HEK293T (cell line): ENCODE measurements at regions not wholly inside any gene's neighbourhood (a gene's known extent, or its start where the extent isn't known, plus 50 kb on each side); places are given as distances from the start of the nearest gene placed in this dataset.

Experiments used
- CTCF ChIA-PET: fragments of 350-600 bp; formaldehyde crosslinking; extraction: SDS; loops from one replicate; lab custom pipeline; 2021; ENCODE audit warnings: antibody characterized with exemption, inconsistent platforms; lab: Yijun Ruan, JAX
- POLR2A ChIA-PET: fragments of 350-600 bp; formaldehyde crosslinking; extraction: SDS; loops from one replicate; lab custom pipeline; 2020; ENCODE audit warnings: antibody characterized with exemption, inconsistent platforms; lab: Yijun Ruan, JAX
- DNase-seq: peaks from one replicate; pipeline ENCODE4 v3.0.0; 2012; ENCODE audit warnings: mixed read lengths; ENCODE audit errors: extremely low spot score
- ARNT ChIP-seq: fragments of 450-650 bp; IDR thresholded peaks from 2 replicates; pipeline ENCODE4 v1.6.1; 2017; ENCODE audit warnings: mild to moderate bottlenecking
- BHLHE40 ChIP-seq: fragments of 450-650 bp; IDR thresholded peaks from 2 replicates; pipeline ENCODE4 v1.6.1; 2016; ENCODE audit warnings: mild to moderate bottlenecking, moderate library complexity, borderline replicate concordance
- CTBP1 ChIP-seq: fragments of 450-650 bp; IDR thresholded peaks from 2 replicates; pipeline ENCODE4 v1.6.1; 2016; ENCODE audit warnings: borderline replicate concordance
- ELF4 ChIP-seq: fragments of 450-650 bp; IDR thresholded peaks from 2 replicates; pipeline ENCODE4 v1.6.1; 2017; ENCODE audit warnings: antibody characterized with exemption
- FOXA1 ChIP-seq: fragments of 450-650 bp; IDR thresholded peaks from 2 replicates; pipeline ENCODE4 v1.6.1; 2016; ENCODE audit warnings: mild to moderate bottlenecking
- FOXK2 ChIP-seq: fragments of 450-650 bp; IDR thresholded peaks from 2 replicates; pipeline ENCODE4 v1.6.1; 2016; ENCODE audit warnings: mild to moderate bottlenecking
- FOXM1 ChIP-seq: fragments of 450-650 bp; IDR thresholded peaks from 2 replicates; pipeline ENCODE4 v1.6.1; 2017; ENCODE audit warnings: mild to moderate bottlenecking, borderline replicate concordance
- HDGF ChIP-seq: fragments of 450-650 bp; IDR thresholded peaks from 2 replicates; pipeline ENCODE4 v1.6.1; 2017; ENCODE audit warnings: antibody characterized with exemption, borderline replicate concordance
- L3MBTL2 ChIP-seq: fragments of 450-650 bp; conservative IDR thresholded peaks from 2 replicates; pipeline ENCODE4 v1.6.1; 2016; ENCODE audit warnings: mild to moderate bottlenecking
- LEF1 ChIP-seq: fragments of 450-650 bp; IDR thresholded peaks from 2 replicates; pipeline ENCODE4 v1.6.1; 2017; ENCODE audit warnings: mild to moderate bottlenecking, borderline replicate concordance
- NFRKB ChIP-seq: fragments of 450-650 bp; IDR thresholded peaks from 2 replicates; pipeline ENCODE4 v1.6.1; 2016; ENCODE audit warnings: mild to moderate bottlenecking, moderate library complexity
- SP1 ChIP-seq: fragments of 450-650 bp; IDR thresholded peaks from 2 replicates; pipeline ENCODE4 v1.6.1; 2017
- SUZ12 ChIP-seq: fragments of 450-650 bp; IDR thresholded peaks from 2 replicates; pipeline ENCODE4 v1.6.1; 2016; ENCODE audit warnings: mild to moderate bottlenecking
- TARDBP ChIP-seq: fragments of 450-650 bp; IDR thresholded peaks from 2 replicates; pipeline ENCODE4 v1.6.1; 2016
- ZNF384 ChIP-seq: fragments of 450-650 bp; IDR thresholded peaks from 2 replicates; pipeline ENCODE4 v1.6.1; 2016
- TF ChIP-seq, protein P1 (sequence below): fragments of 450-650 bp; IDR thresholded peaks from 2 replicates; pipeline ENCODE4 v1.6.1; 2016

DNA sequence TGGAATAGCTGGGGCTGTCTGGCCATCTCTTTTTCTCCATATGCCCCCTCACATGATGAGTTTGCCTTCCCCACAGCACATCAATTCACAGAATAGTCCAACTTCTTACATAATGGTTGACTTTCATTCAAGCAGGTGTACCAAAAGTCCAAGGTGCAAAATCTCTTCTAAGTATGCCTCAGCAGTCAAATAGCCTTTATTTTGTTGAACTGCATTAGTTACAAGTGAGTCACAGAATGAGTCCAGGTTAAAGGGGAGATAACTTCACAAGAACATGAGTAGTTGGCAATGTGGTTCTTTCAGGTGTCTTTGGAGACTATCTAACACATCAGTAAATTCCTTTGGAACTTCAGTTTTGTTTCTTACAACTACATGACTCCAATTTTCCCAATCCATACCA is 672.5 kb downstream of the PRELID2 start:
- no peak for TF ChIP-seq BHLHE40
- TF ChIP-seq, protein P1, sequence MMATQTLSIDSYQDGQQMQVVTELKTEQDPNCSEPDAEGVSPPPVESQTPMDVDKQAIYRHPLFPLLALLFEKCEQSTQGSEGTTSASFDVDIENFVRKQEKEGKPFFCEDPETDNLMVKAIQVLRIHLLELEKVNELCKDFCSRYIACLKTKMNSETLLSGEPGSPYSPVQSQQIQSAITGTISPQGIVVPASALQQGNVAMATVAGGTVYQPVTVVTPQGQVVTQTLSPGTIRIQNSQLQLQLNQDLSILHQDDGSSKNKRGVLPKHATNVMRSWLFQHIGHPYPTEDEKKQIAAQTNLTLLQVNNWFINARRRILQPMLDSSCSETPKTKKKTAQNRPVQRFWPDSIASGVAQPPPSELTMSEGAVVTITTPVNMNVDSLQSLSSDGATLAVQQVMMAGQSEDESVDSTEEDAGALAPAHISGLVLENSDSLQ, result no peak
- ChIA-PET POLR2A (no interaction called here), CTCF (no interaction called here)
- no peak for DNase-seq

DNA sequence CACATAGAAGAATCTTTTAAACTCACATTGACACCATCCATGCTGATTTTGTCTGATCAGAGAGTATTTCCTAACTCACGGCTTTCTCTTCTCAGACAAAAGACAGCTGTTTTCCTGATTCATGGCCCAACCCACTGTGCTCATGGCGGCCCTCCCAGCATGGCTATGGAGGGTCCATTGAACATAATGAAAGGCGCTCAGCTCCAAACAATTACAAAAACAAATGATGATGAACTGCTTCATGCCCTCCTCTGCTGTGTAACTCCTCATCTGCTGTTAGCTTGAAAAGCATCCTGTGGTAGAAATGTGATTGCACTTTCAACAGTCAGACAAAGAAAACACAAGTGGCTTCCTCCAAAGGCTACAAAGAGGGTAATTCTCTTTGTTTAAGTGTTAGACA is 673.8 kb downstream of the PRELID2 start:
- DNase-seq, result no peak
- CTCF ChIA-PET, result no interaction called here
- TF ChIP-seq ARNT, result no peak
- TF ChIP-seq, protein P1, result no peak
- POLR2A ChIA-PET, result no interaction called here

DNA sequence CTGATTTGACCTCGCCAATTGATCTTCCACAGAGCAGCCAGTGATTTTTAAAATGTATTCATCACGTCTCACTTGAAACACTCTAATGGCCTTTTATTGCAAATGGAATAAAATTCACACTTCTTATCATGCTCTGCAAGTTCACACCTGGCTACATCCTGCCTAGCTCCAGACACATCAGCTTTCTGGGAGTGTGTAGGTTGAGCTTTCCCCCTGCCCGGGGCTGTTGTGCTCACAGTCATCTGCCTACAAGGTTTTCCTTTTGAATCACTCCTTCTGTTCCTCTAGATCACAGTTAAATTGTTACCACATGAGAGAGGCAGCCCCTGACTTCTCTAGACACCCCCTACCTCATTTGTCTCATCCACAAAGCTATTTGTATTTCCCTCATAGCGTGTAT is 674.5 kb downstream of the PRELID2 start:
- TF ChIP-seq SUZ12 (no peak), ZNF384 (no peak), SP1 (no peak), TARDBP (no peak), BHLHE40 (no peak), L3MBTL2 (no peak), ELF4 (no peak), LEF1 (no peak), HDGF (no peak), FOXA1 (no peak), NFRKB (no peak), ARNT (no peak), FOXK2 (no peak), CTBP1 (no peak), FOXM1 (no peak)
- TF ChIP-seq, protein P1, result no peak
- CTCF ChIA-PET, result no interaction called here
- no peak for DNase-seq
- POLR2A ChIA-PET, result no interaction called here

DNA sequence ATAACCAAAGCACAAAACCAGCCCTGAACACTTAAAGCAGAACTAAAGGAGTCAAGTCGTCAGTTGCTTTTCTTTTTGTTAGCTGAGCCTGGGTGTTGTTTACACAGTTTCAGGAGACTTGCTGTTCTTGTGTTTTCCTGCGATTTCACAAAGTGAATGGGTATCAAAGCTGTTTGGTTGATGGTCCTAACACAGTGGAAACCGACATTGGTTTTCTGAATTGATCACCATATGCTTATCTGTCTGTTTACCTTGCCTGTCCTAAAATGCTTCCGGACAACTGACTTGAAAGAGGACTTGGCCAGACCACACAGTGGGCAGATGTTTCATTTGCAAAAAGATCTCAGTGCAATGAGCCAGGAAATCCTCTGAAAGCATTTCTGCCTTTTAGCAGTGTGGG is 676.4 kb downstream of the PRELID2 start:
- TF ChIP-seq, protein P1, result no peak
- no peak for TF ChIP-seq FOXM1
- CTCF ChIA-PET, result no interaction called here
- POLR2A ChIA-PET, result no interaction called here
- no peak for DNase-seq

DNA sequence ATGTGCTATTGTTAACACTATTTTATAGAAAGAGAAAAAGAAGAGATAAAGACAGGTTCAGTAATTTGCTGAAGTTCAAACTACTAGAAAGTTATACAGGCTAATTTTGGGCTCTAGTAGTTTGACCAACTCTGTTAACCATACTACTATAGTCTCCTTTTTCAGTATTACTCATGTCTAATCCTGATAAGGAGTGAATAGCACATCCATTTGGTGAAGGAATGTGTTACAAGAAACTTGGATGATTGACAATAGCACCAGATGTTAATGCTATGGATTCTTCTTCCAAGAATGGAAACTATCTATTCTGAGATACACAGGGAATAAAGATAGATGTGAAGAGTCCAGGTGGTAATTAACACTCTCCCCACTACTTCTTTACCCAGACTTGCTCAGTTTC is 677.3 kb downstream of the PRELID2 start:
- TF ChIP-seq FOXM1 (no peak), L3MBTL2 (no peak), TARDBP (no peak), CTBP1 (no peak), ZNF384 (no peak), NFRKB (no peak), SP1 (no peak), HDGF (no peak), ELF4 (no peak), SUZ12 (no peak), BHLHE40 (no peak), FOXK2 (no peak), LEF1 (no peak), ARNT (no peak), FOXA1 (no peak)
- TF ChIP-seq, protein P1, result no peak
- POLR2A ChIA-PET, result no interaction called here
- CTCF ChIA-PET, result no interaction called here
- DNase-seq, result no peak

DNA sequence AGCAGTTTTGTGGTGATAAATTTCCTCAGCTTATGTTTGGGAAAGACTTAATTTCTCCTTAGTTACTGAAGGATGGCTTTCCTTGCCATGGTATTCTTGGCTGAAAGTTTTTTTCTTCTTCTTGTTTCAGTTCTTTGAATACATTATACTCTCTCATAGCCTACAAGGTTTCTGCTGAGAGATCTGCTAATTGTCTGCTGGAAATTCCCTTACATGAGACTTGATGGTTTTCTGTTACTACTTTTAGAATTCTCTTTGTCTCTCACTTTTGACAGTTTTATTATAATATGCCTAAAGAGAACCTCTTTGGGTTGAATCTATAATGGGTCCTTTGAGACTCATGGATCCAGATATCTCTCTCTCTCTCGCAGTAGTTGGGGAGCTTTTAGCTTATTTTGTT is 693.6 kb downstream of the PRELID2 start:
- POLR2A ChIA-PET, result no interaction called here

More for the DNA sequence above, 693.6 kb downstream of the PRELID2 start:
- no peak for DNase-seq
- CTCF ChIA-PET, result no interaction called here
- TF ChIP-seq NFRKB, result no peak
- no peak for TF ChIP-seq HDGF
- TF ChIP-seq, protein P1, result no peak
- TF ChIP-seq SUZ12, result no peak
- TF ChIP-seq FOXK2, result no peak
- no peak for TF ChIP-seq L3MBTL2
- no peak for TF ChIP-seq BHLHE40
- TF ChIP-seq TARDBP, result no peak
- no peak for TF ChIP-seq ZNF384
- no peak for TF ChIP-seq FOXA1
- TF ChIP-seq CTBP1, result no peak
- TF ChIP-seq SP1, result no peak
- no peak for TF ChIP-seq ELF4
- TF ChIP-seq ARNT, result no peak
- TF ChIP-seq FOXM1, result no peak
- TF ChIP-seq LEF1, result no peak
